DOHH2 (cell line): ENCODE measurements at regions not wholly inside any gene's neighbourhood (a gene's known extent, or its start where the extent isn't known, plus 50 kb on each side); places are given as distances from the start of the nearest gene placed in this dataset.

Experiments
- EZH2phosphoT487 ChIP-seq: fragments of 200-600 bp; sonication (generic); IDR thresholded peaks from 2 replicates; pipeline ENCODE4 v1.6.1; 2017; ENCODE audit warnings: borderline replicate concordance, mild to moderate bottlenecking, antibody characterized with exemption, low read length, moderate library complexity, mixed read lengths
- TF ChIP-seq, protein P1 (sequence below): fragments of 200-600 bp; sonication (generic); IDR thresholded peaks from one replicate; pipeline ENCODE4 v1.5.1; 2014; ENCODE audit warnings: antibody characterized with exemption, mild to moderate bottlenecking, low read depth, low read length; ENCODE audit not compliant: poor library complexity, severe bottlenecking

DNA sequence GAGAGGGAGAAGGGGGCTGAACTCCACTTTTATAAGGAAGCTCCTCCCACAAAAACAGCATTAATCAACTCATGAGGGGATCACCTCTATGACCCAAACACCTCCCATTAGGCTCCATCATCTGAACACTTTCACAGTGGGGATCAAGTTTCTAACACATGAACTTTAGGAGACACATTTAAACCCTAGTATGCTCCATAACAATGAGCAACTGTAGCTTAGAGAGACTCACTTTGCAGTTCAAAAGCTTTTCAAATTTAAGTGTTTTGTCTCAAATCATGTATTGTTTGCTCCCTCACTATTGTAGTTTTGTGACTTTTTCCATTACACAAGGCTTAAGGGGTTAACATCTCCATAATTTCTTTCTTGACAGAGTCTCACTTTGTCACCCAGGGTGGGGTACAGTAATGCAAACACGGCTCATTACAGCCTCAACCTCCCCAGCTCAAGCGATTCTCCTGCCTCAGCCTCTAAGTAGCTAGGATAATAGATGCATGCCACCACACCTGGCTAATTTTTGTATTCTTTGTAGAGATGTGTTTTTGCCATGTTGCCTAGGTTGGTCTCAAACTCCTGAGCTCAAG lies 352.7 kb upstream of the CDH20 start:
- TF ChIP-seq, protein P1, sequence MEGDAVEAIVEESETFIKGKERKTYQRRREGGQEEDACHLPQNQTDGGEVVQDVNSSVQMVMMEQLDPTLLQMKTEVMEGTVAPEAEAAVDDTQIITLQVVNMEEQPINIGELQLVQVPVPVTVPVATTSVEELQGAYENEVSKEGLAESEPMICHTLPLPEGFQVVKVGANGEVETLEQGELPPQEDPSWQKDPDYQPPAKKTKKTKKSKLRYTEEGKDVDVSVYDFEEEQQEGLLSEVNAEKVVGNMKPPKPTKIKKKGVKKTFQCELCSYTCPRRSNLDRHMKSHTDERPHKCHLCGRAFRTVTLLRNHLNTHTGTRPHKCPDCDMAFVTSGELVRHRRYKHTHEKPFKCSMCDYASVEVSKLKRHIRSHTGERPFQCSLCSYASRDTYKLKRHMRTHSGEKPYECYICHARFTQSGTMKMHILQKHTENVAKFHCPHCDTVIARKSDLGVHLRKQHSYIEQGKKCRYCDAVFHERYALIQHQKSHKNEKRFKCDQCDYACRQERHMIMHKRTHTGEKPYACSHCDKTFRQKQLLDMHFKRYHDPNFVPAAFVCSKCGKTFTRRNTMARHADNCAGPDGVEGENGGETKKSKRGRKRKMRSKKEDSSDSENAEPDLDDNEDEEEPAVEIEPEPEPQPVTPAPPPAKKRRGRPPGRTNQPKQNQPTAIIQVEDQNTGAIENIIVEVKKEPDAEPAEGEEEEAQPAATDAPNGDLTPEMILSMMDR: no peak
- TF ChIP-seq EZH2phosphoT487: no peak
